Activated CD8-positive, alpha-beta T cell treated with anti-CD3 and anti-CD28 coated beads for 36 hours (primary cell): ENCODE measurements at regions not wholly inside any gene's neighbourhood (a gene's known extent, or its start where the extent isn't known, plus 50 kb on each side); places are given as distances from the start of the nearest gene placed in this dataset.

Experiments used
- ATAC-seq: fragments of 200-7000 bp; cut with Tn5 transposase; one replicate; pipeline ENCODE4 v1.10.0; 2021; ENCODE audit warnings: mild to moderate bottlenecking, moderate library complexity
- CTCF ChIA-PET: fragments of 350-600 bp; sonication (Branson Sonifier 250); formaldehyde crosslinking; loops from one replicate; lab custom pipeline; 2021; ENCODE audit warnings: antibody characterized with exemption; lab: Charles Lee
- POLR2A ChIA-PET: fragments of 350-600 bp; sonication (Branson Sonifier 250); formaldehyde crosslinking; loops from one replicate; lab custom pipeline; 2021; ENCODE audit warnings: antibody characterized with exemption; lab: Charles Lee
- DNase-seq: peaks from one replicate; pipeline ENCODE4 v3.0.0-alpha.2; 2020
- H3K27ac Mint-ChIP-seq: one replicate; pipeline ENCODE4 v1.8.0; 2021; ENCODE audit warnings: mild to moderate bottlenecking, mixed read lengths
- H3K27me3 Mint-ChIP-seq: one replicate; pipeline ENCODE4 v1.8.0; 2021; ENCODE audit warnings: mixed read lengths
- H3K36me3 Mint-ChIP-seq: one replicate; pipeline ENCODE4 v1.8.0; 2021; ENCODE audit warnings: low read depth, mixed read lengths
- H3K4me1 Mint-ChIP-seq: one replicate; pipeline ENCODE4 v1.8.0; 2021; ENCODE audit warnings: low read depth, mixed read lengths
- H3K4me3 Mint-ChIP-seq: one replicate; pipeline ENCODE4 v1.8.0; 2021; ENCODE audit warnings: mild to moderate bottlenecking, moderate library complexity, mixed read lengths
- H3K9me3 Mint-ChIP-seq: one replicate; pipeline ENCODE4 v1.8.0; 2021; ENCODE audit warnings: mixed read lengths
- CTCF ChIP-seq: fragments of 200-600 bp; IDR thresholded peaks from one replicate; pipeline ENCODE4 v1.8.0; 2022; ENCODE audit warnings: antibody characterized with exemption, mild to moderate bottlenecking
- intact Hi-C: fragments of 100-400 bp; cut with micrococcal nuclease; formaldehyde crosslinking; loops from one replicate; pipeline ENCODE4 v1.10.0; 2022

- intact Hi-C loops, result no loop called here
- H3K4me1 Mint-ChIP-seq, result no peaks in the 10 kb centered on the region
- H3K9me3 Mint-ChIP-seq, result no peaks in the 10 kb centered on the region
- no peak for TF ChIP-seq CTCF
- H3K27ac Mint-ChIP-seq, result no peak overlapping the region
- no peaks in the 10 kb centered on the region for H3K27me3 Mint-ChIP-seq
- ChIA-PET CTCF (no interaction called here), POLR2A (no interaction called here)
- ATAC-seq (no peak), DNase-seq (no peak)
- no peaks in the 10 kb centered on the region for H3K36me3 Mint-ChIP-seq
- no peak overlapping the region for H3K4me3 Mint-ChIP-seq
These were observed 225.3 kb downstream of the KIF20B start for GRCh38 chr10:89926736-89927135.

- ATAC-seq, result no peak
- TF ChIP-seq CTCF, result no peak
- DNase-seq, result no peak
- H3K9me3 Mint-ChIP-seq, result no peaks in the 10 kb centered on the region
- H3K27me3 Mint-ChIP-seq, result no peaks in the 10 kb centered on the region
- no peaks in the 10 kb centered on the region for H3K36me3 Mint-ChIP-seq
- H3K27ac Mint-ChIP-seq, result no peak overlapping the region
- intact Hi-C loops, result no loop called here
- ChIA-PET POLR2A (no interaction called here), CTCF (interaction anchor here (1.1 kb wide), 1 partner anchor 10 kb away, joined by 3 read pairs; no protein-coding TSS in a partner anchor)
- no peak overlapping the region for H3K4me3 Mint-ChIP-seq
- H3K4me1 Mint-ChIP-seq, result no peaks in the 10 kb centered on the region
These were observed 228.1 kb downstream of the KIF20B start for GRCh38 chr10:89929282-89930026.

- Mint-ChIP-seq H3K36me3 (no peaks in the 10 kb centered on the region), H3K27ac (no peak overlapping the region), H3K27me3 (peaks cover 3% of the 10 kb centered on the region), H3K4me3 (no peak overlapping the region), H3K9me3 (no peaks in the 10 kb centered on the region), H3K4me1 (no peaks in the 10 kb centered on the region)
- CTCF ChIA-PET, result no interaction called here
- ATAC-seq (no peak), DNase-seq (no peak)
- TF ChIP-seq CTCF, result no peak
- POLR2A ChIA-PET, result no interaction called here
- intact Hi-C loops, result no loop called here
These were observed 236.1 kb downstream of the KIF20B start for GRCh38 chr10:89937494-89937893.

- DNase-seq, result no peak
- CTCF ChIA-PET, result no interaction called here
- H3K27me3 Mint-ChIP-seq, result peaks cover 3% of the 10 kb centered on the region
- no peaks in the 10 kb centered on the region for H3K36me3 Mint-ChIP-seq
- POLR2A ChIA-PET, result no interaction called here
- H3K4me1 Mint-ChIP-seq, result no peaks in the 10 kb centered on the region
- intact Hi-C loops, result no loop called here
- H3K9me3 Mint-ChIP-seq, result no peaks in the 10 kb centered on the region
- no peak for ATAC-seq
- H3K27ac Mint-ChIP-seq, result no peak overlapping the region
- H3K4me3 Mint-ChIP-seq, result no peak overlapping the region
- TF ChIP-seq CTCF, result no peak
These were observed 238.7 kb downstream of the KIF20B start for GRCh38 chr10:89940076-89940475.

GRCh38 chr10:89942217-89942616 is 240.8 kb downstream of the KIF20B start:
- no peak for TF ChIP-seq CTCF
- DNase-seq (no peak), ATAC-seq (no peak)
- Mint-ChIP-seq H3K36me3 (no peaks in the 10 kb centered on the region), H3K27ac (no peak overlapping the region), H3K27me3 (peaks cover 2% of the 10 kb centered on the region), H3K9me3 (no peaks in the 10 kb centered on the region), H3K4me1 (peaks cover 3% of the 10 kb centered on the region), H3K4me3 (no peak overlapping the region)
- intact Hi-C loops, result no loop called here
- ChIA-PET CTCF (no interaction called here), POLR2A (no interaction called here)
